IMR-90 (cell line): ENCODE measurements at regions not wholly inside any gene's neighbourhood (a gene's known extent, or its start where the extent isn't known, plus 50 kb on each side); places are given as distances from the start of the nearest gene placed in this dataset.
"Not testable (repeated sequence)": the region's sequence is repeated elsewhere in the genome, so short reads cannot be mapped to it uniquely, and the experiment has no call there.

Source experiments
- ATAC-seq: fragments of 200-7000 bp; cut with Tn5 transposase; 2 replicates; pipeline ENCODE4 v1.9.1; 2020; ENCODE audit warnings: low read depth, mild to moderate bottlenecking, moderate library complexity
- BruUV-seq: library from RNA; stranded (reverse); fragments of 400-500 nt; replicated peaks from 2 replicates; lab custom pipeline; 2021; lab: Mats Ljungman, UMichigan
- CTCF ChIA-PET: fragments of 300-600 bp; formaldehyde crosslinking; extraction: SDS; loops from one replicate; lab custom pipeline; 2021; ENCODE audit warnings: antibody characterized with exemption; lab: Yijun Ruan, JAX
- POLR2A ChIA-PET: fragments of 300-600 bp; sonication (Branson Sonifier 250); formaldehyde crosslinking; loops from one replicate; lab custom pipeline; 2022; ENCODE audit warnings: antibody characterized with exemption; ENCODE audit not compliant: unreplicated experiment; lab: Charles Lee
- DNase-seq: peaks from one replicate; pipeline ENCODE4 v3.0.0; 2013
- H2AFZ ChIP-seq: replicated peaks from 2 replicates; pipeline ENCODE3; 2013; ENCODE audit warnings: low read length, mild to moderate bottlenecking; ENCODE audit not compliant: poor library complexity
- H2AK5ac ChIP-seq: 2 replicates; pipeline ENCODE4 v1.6.1; 2013; ENCODE audit warnings: low read depth, low read length, inconsistent platforms
- H2AK9ac ChIP-seq: replicated peaks from 2 replicates; pipeline ENCODE3; 2013; ENCODE audit warnings: mild to moderate bottlenecking, low read depth, low read length, moderate library complexity; ENCODE audit not compliant: poor library complexity
- H2BK120ac ChIP-seq: 2 replicates; pipeline ENCODE4 v1.6.1; 2013; ENCODE audit warnings: low read depth, low read length, inconsistent platforms
- H2BK15ac ChIP-seq: 3 replicates; pipeline ENCODE4 v1.6.1; 2013; ENCODE audit warnings: low read depth, low read length, inconsistent platforms
- H2BK20ac ChIP-seq: 2 replicates; pipeline ENCODE4 v1.6.1; 2013; ENCODE audit warnings: low read depth, mild to moderate bottlenecking, inconsistent platforms, low read length, moderate library complexity
- H2BK5ac ChIP-seq: 2 replicates; pipeline ENCODE4 v1.6.1; 2013; ENCODE audit warnings: mild to moderate bottlenecking, low read depth, low read length, inconsistent platforms; ENCODE audit not compliant: poor library complexity, severe bottlenecking
- H3K14ac ChIP-seq: replicated peaks from 2 replicates; pipeline ENCODE4 v1.6.1; 2013; ENCODE audit warnings: low read depth, low read length, inconsistent platforms
- H3K18ac ChIP-seq: 2 replicates; pipeline ENCODE4 v1.6.1; 2013; ENCODE audit warnings: low read depth, low read length, control low read depth
- H3K23ac ChIP-seq: 2 replicates; pipeline ENCODE4 v1.6.1; 2013; ENCODE audit warnings: low read depth, low read length, inconsistent platforms
- H3K27ac ChIP-seq: 2 replicates; pipeline ENCODE4 v1.5.1; 2013; ENCODE audit warnings: mild to moderate bottlenecking, control low read depth, low read length; ENCODE audit not compliant: insufficient read depth
- H3K27me3 ChIP-seq: 2 replicates; pipeline ENCODE4 v1.6.1; 2013; ENCODE audit warnings: low read length; ENCODE audit not compliant: control insufficient read depth, insufficient read depth
- H3K36me3 ChIP-seq: 2 replicates; pipeline ENCODE4 v1.6.1; 2013; ENCODE audit warnings: low read length, mixed read lengths; ENCODE audit not compliant: control insufficient read depth, insufficient read depth
- H3K4ac ChIP-seq: 2 replicates; pipeline ENCODE4 v1.6.1; 2013; ENCODE audit warnings: low read depth, low read length, inconsistent platforms
- H3K4me1 ChIP-seq: 2 replicates; pipeline ENCODE4 v1.6.1; 2013; ENCODE audit warnings: low read length, mixed read lengths; ENCODE audit not compliant: control insufficient read depth, insufficient read depth
- H3K4me2 ChIP-seq: 2 replicates; pipeline ENCODE4 v1.6.1; 2013; ENCODE audit warnings: low read depth, mild to moderate bottlenecking, control low read depth, low read length, moderate library complexity
- H3K4me3 ChIP-seq: 2 replicates; pipeline ENCODE4 v1.5.1; 2013; ENCODE audit warnings: low read depth, mild to moderate bottlenecking, control low read depth, low read length, moderate library complexity; ENCODE audit not compliant: insufficient read depth
- H3K56ac ChIP-seq: 2 replicates; pipeline ENCODE4 v1.6.1; 2013; ENCODE audit warnings: low read length, inconsistent platforms; ENCODE audit not compliant: insufficient read depth; ENCODE audit errors: extremely low read depth
- H3K79me1 ChIP-seq, 2 experiments: 2 replicates each; pipeline ENCODE4 v1.6.1; 2013; ENCODE audit warnings: low read length in 2 of 2, inconsistent platforms in 1 of 2, low read depth in 1 of 2
- H3K9ac ChIP-seq: 2 replicates; pipeline ENCODE4 v1.6.1; 2013; ENCODE audit warnings: low read depth, low read length, control low read depth
- H3K9me1 ChIP-seq: 2 replicates; pipeline ENCODE4 v1.6.1; 2013; ENCODE audit warnings: low read length, inconsistent platforms; ENCODE audit not compliant: insufficient read depth
- H3K9me3 ChIP-seq: 2 replicates; pipeline ENCODE4 v1.6.1; 2013; ENCODE audit warnings: low read length; ENCODE audit not compliant: control insufficient read depth, insufficient read depth
- H4K20me1 ChIP-seq: 2 replicates; pipeline ENCODE4 v1.6.1; 2013; ENCODE audit warnings: low read length, inconsistent platforms; ENCODE audit not compliant: insufficient read depth
- H4K5ac ChIP-seq: 2 replicates; pipeline ENCODE4 v1.6.1; 2013; ENCODE audit warnings: mild to moderate bottlenecking, low read depth, low read length, control low read depth
- H4K8ac ChIP-seq, 2 experiments: 2 replicates each; pipeline ENCODE4 v1.6.1; 2013; ENCODE audit warnings: low read depth in 2 of 2, low read length in 2 of 2, control low read depth in 1 of 2, inconsistent platforms in 1 of 2
- H4K91ac ChIP-seq: 2 replicates; pipeline ENCODE4 v1.6.1; 2013; ENCODE audit warnings: low read depth, low read length, inconsistent platforms; ENCODE audit not compliant: insufficient read depth
- WGBS, 2 experiments: methylation state at CpG; one replicate each; pipeline versions ENCODE4 v1.1.5 to v1.1.7; 2013; ENCODE audit warnings: missing lambda C conversion rate in 2 of 2; ENCODE audit not compliant: insufficient read length in 1 of 2; ENCODE audit errors: extremely low coverage in 2 of 2; 5-methylcytosine and 5-hydroxymethylcytosine counted together
- dilution Hi-C: fragments of 300-500 bp; cut with HindIII; formaldehyde crosslinking; loops from one replicate; pipeline ENCODE4 v1.14.3; 2018; ENCODE audit warnings: low sequenced_read_pairs; ENCODE audit not compliant: unreplicated experiment
- in situ Hi-C: fragments of 300-500 bp; cut with MboI; formaldehyde crosslinking; loops from 3 replicates; pipeline ENCODE4 v1.14.3; 2019; ENCODE audit warnings: low sequenced_read_pairs, inconsistent platforms, mixed read lengths
- intact Hi-C: fragments of 100-400 bp; cut with micrococcal nuclease; formaldehyde crosslinking; loops from 2 replicates; pipeline ENCODE4 v1.10.0; 2022

- H3K4me2 ChIP-seq, H3K9me3 ChIP-seq, BruUV-seq, ATAC-seq, H3K4ac ChIP-seq, H3K4me3 ChIP-seq, H3K18ac ChIP-seq, H3K23ac ChIP-seq, H2BK5ac ChIP-seq, H2AFZ ChIP-seq, H3K27me3 ChIP-seq, dilution Hi-C loops, H3K9me1 ChIP-seq, intact Hi-C loops, H4K91ac ChIP-seq, H3K79me1 ChIP-seq, H2BK15ac ChIP-seq, H3K56ac ChIP-seq, H3K14ac ChIP-seq, H3K36me3 ChIP-seq, H2AK5ac ChIP-seq, H2AK9ac ChIP-seq, H2BK120ac ChIP-seq, CTCF ChIA-PET, POLR2A ChIA-PET, H3K4me1 ChIP-seq, H2BK20ac ChIP-seq, H3K27ac ChIP-seq, H3K9ac ChIP-seq, H4K8ac ChIP-seq, H4K5ac ChIP-seq, in situ Hi-C loops, H4K20me1 ChIP-seq, DNase-seq: not testable (repeated sequence)
- no CpG with 5 or more reads among the region's 20 CpGs for WGBS, 2 experiments
These were observed 109.7 kb upstream of the ZNG1E start for GRCh38 chr9:65566018-65566417.

- BruUV-seq, in situ Hi-C loops: not testable (repeated sequence)
These were observed 156.7 kb upstream of the ZNG1E start for GRCh38 chr9:65519018-65519417.

More at GRCh38 chr9:65519018-65519417, 156.7 kb upstream of the ZNG1E start:
- H2AFZ ChIP-seq, ATAC-seq, H2BK20ac ChIP-seq, CTCF ChIA-PET, H2BK120ac ChIP-seq, H3K9me3 ChIP-seq, DNase-seq, dilution Hi-C loops, H3K27me3 ChIP-seq, H2BK5ac ChIP-seq, H4K20me1 ChIP-seq, H3K56ac ChIP-seq, H3K23ac ChIP-seq, H3K4me2 ChIP-seq, H3K4me1 ChIP-seq, H2AK5ac ChIP-seq, H2BK15ac ChIP-seq, POLR2A ChIA-PET, H4K5ac ChIP-seq, H3K9me1 ChIP-seq, H3K9ac ChIP-seq, intact Hi-C loops, H2AK9ac ChIP-seq, H3K36me3 ChIP-seq, H3K18ac ChIP-seq, H4K91ac ChIP-seq, H4K8ac ChIP-seq, H3K4me3 ChIP-seq, H3K14ac ChIP-seq, H3K79me1 ChIP-seq, H3K4ac ChIP-seq, H3K27ac ChIP-seq: not testable (repeated sequence)
- no CpG with 5 or more reads among the region's 15 CpGs for WGBS, 2 experiments
